HUES64 (cell line): ENCODE measurements at regions not wholly inside any gene's neighbourhood (a gene's known extent, or its start where the extent isn't known, plus 50 kb on each side); places are given as distances from the start of the nearest gene placed in this dataset.

Experiments used
- H3K27ac ChIP-seq: 2 replicates; pipeline ENCODE4 v1.7.0; 2013; ENCODE audit warnings: low read depth, low read length, inconsistent platforms
- H3K27me3 ChIP-seq: 2 replicates; pipeline ENCODE4 v1.6.1; 2013; ENCODE audit warnings: mild to moderate bottlenecking, low read length; ENCODE audit not compliant: insufficient read depth
- H3K36me3 ChIP-seq: 2 replicates; pipeline ENCODE4 v1.6.1; 2013; ENCODE audit warnings: mild to moderate bottlenecking, low read length; ENCODE audit not compliant: insufficient read depth
- H3K4me1 ChIP-seq: 2 replicates; pipeline ENCODE4 v1.6.1; 2013; ENCODE audit warnings: mild to moderate bottlenecking, low read length, moderate library complexity; ENCODE audit not compliant: insufficient read depth
- H3K4me3 ChIP-seq: 2 replicates; pipeline ENCODE4 v1.5.1; 2013; ENCODE audit warnings: mild to moderate bottlenecking, low read length, moderate library complexity
- H3K9ac ChIP-seq: 2 replicates; pipeline ENCODE4 v1.6.1; 2013; ENCODE audit warnings: mild to moderate bottlenecking, low read depth, low read length
- H3K9me3 ChIP-seq: 2 replicates; pipeline ENCODE4 v1.6.1; 2013; ENCODE audit warnings: low read depth, low read length; ENCODE audit not compliant: insufficient read depth
- WGBS: fragments of 150-250, 120-280 bp; methylation state at CpG from one replicate; pipeline ENCODE4 v1.1.7; 2013; ENCODE audit warnings: missing lambda C conversion rate; 5-methylcytosine and 5-hydroxymethylcytosine counted together

GRCh38 chr1:228979774-228980173, 244.5 kb downstream of the RHOU start:
- 88% methylated on average over 6 of the region's 6 CpGs for WGBS
- H3K4me3 ChIP-seq = no peak overlapping the region
- H3K4me1 ChIP-seq = peaks cover 19% of the 10 kb centered on the region
- no peaks in the 10 kb centered on the region for H3K9me3 ChIP-seq
- no peaks in the 10 kb centered on the region for H3K36me3 ChIP-seq
- H3K27me3 ChIP-seq = no peaks in the 10 kb centered on the region
- no peak overlapping the region for H3K9ac ChIP-seq
- no peak overlapping the region for H3K27ac ChIP-seq

- no peaks in the 10 kb centered on the region for H3K27me3 ChIP-seq
- no peaks in the 10 kb centered on the region for H3K36me3 ChIP-seq
- 91% methylated on average over 8 of the region's 9 CpGs for WGBS
- no peaks in the 10 kb centered on the region for H3K9me3 ChIP-seq
- H3K4me1 ChIP-seq = peaks cover 19% of the 10 kb centered on the region
- H3K9ac ChIP-seq = no peak overlapping the region
- H3K4me3 ChIP-seq = no peak overlapping the region
- no peak overlapping the region for H3K27ac ChIP-seq
These were observed 245.1 kb downstream of the RHOU start for GRCh38 chr1:228980232-228980937.

- 96% methylated on average over 5 of the region's 5 CpGs for WGBS
- Histone ChIP-seq H3K9ac (no peak overlapping the region), H3K4me3 (no peak overlapping the region), H3K9me3 (no peaks in the 10 kb centered on the region), H3K27me3 (no peaks in the 10 kb centered on the region), H3K4me1 (peaks cover 25% of the 10 kb centered on the region), H3K27ac (no peak overlapping the region), H3K36me3 (no peaks in the 10 kb centered on the region)
These were observed 247.4 kb downstream of the RHOU start for GRCh38 chr1:228982637-228983036.

GRCh38 chr1:228983231-228983660, 248.0 kb downstream of the RHOU start:
- no peaks in the 10 kb centered on the region for H3K9me3 ChIP-seq
- no peaks in the 10 kb centered on the region for H3K27me3 ChIP-seq
- WGBS = 92% methylated on average over 6 of the region's 6 CpGs
- H3K4me1 ChIP-seq = peaks cover 29% of the 10 kb centered on the region
- H3K9ac ChIP-seq = no peak overlapping the region
- no peaks in the 10 kb centered on the region for H3K36me3 ChIP-seq
- no peak overlapping the region for H3K4me3 ChIP-seq
- no peak overlapping the region for H3K27ac ChIP-seq

GRCh38 chr1:228983661-228984060, 248.4 kb downstream of the RHOU start:
- no peaks in the 10 kb centered on the region for H3K27me3 ChIP-seq
- H3K9ac ChIP-seq = no peak overlapping the region
- H3K9me3 ChIP-seq = no peaks in the 10 kb centered on the region
- WGBS = 92% methylated on average over 4 of the region's 4 CpGs
- no peak overlapping the region for H3K4me3 ChIP-seq
- H3K27ac ChIP-seq = no peak overlapping the region
- no peaks in the 10 kb centered on the region for H3K36me3 ChIP-seq
- H3K4me1 ChIP-seq = peaks cover 27% of the 10 kb centered on the region

- Histone ChIP-seq H3K4me3 (no peak overlapping the region), H3K9me3 (no peaks in the 10 kb centered on the region), H3K27me3 (no peaks in the 10 kb centered on the region), H3K9ac (no peak overlapping the region), H3K27ac (no peak overlapping the region), H3K4me1 (peaks cover 26% of the 10 kb centered on the region; the same call in 1 of the 2 replicates), H3K36me3 (no peaks in the 10 kb centered on the region)
- 94% methylated on average over 1 of the region's 1 CpG for WGBS
These were observed 248.8 kb downstream of the RHOU start for GRCh38 chr1:228984107-228984506.

- Histone ChIP-seq H3K9ac (no peak overlapping the region), H3K4me3 (no peak overlapping the region), H3K27me3 (no peaks in the 10 kb centered on the region), H3K9me3 (no peaks in the 10 kb centered on the region), H3K4me1 (peaks cover 18% of the 10 kb centered on the region; the same call in 1 of the 2 replicates), H3K27ac (no peak overlapping the region), H3K36me3 (no peaks in the 10 kb centered on the region)
- 94% methylated on average over 7 of the region's 7 CpGs for WGBS
These were observed 249.7 kb downstream of the RHOU start for GRCh38 chr1:228984646-228985631.

GRCh38 chr1:228985661-228986060, 250.4 kb downstream of the RHOU start:
- Histone ChIP-seq H3K9ac (no peak overlapping the region), H3K4me1 (peaks cover 15% of the 10 kb centered on the region; the same call in 1 of the 2 replicates), H3K27ac (no peak overlapping the region), H3K27me3 (no peaks in the 10 kb centered on the region), H3K36me3 (no peaks in the 10 kb centered on the region), H3K4me3 (no peak overlapping the region), H3K9me3 (no peaks in the 10 kb centered on the region)
- WGBS = 94% methylated on average over 2 of the region's 2 CpGs

- Histone ChIP-seq H3K4me3 (no peak overlapping the region), H3K4me1 (peaks cover 15% of the 10 kb centered on the region; the same call in 1 of the 2 replicates), H3K36me3 (no peaks in the 10 kb centered on the region), H3K27ac (no peak overlapping the region), H3K9me3 (no peaks in the 10 kb centered on the region), H3K9ac (no peak overlapping the region), H3K27me3 (no peaks in the 10 kb centered on the region)
- 89% methylated on average over 22 of the region's 22 CpGs for WGBS
These were observed 251.0 kb downstream of the RHOU start for GRCh38 chr1:228986093-228986904.

GRCh38 chr1:228987286-228987685, 252.0 kb downstream of the RHOU start:
- no peaks in the 10 kb centered on the region for H3K9me3 ChIP-seq
- peaks cover 16% of the 10 kb centered on the region; the same call in 1 of the 2 replicates for H3K4me1 ChIP-seq
- no peaks in the 10 kb centered on the region for H3K27me3 ChIP-seq
- H3K4me3 ChIP-seq = no peak overlapping the region
- H3K9ac ChIP-seq = no peak overlapping the region
- H3K36me3 ChIP-seq = no peaks in the 10 kb centered on the region
- H3K27ac ChIP-seq = no peak overlapping the region
- 95% methylated on average over 7 of the region's 7 CpGs for WGBS
